ENCODE measurements at regions not wholly inside any gene's neighbourhood (a gene's known extent, or its start where the extent isn't known, plus 50 kb on each side); places are given as distances from the start of the nearest gene placed in this dataset.

DNA sequence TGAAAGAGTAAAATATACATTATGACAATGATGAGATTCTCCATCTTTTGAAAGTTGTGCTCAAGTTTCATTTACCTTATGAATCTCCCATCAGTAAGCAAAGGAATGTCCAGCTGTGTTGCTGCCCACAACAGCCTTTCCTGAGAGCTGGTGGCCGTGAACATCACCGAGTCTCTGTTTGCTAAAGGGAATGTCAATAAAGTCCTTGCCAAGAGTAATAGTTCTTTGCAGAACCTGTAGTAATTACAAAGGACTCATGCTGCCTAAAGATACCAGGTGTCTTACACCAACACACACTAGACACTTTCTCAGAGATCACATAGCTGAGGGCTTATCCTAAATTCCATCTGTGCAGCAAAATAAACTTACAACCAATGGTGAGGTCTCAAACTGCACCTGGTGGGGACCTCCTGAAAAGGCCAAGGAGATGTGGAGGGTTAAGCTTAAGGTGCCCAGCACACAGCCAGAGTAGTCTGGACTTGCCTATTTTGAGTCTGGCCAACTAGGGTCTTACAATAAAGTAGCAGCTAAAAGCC lies 111.1 kb upstream of the DAPK1 start:
- TF ChIP-seq CTCF (IDR thresholded peaks at IDR 0.05) (no peak), EP300 (IDR thresholded peaks at IDR 0.05) (no peak), POLR2A (IDR thresholded peaks at IDR 0.05; ENCODE audit: low read depth) (no peak)

Data from esophagus muscularis mucosa (tissue), 4 donors.